ENCODE measurements at regions not wholly inside any gene's neighbourhood (a gene's known extent, or its start where the extent isn't known, plus 50 kb on each side); places are given as distances from the start of the nearest gene placed in this dataset.

GRCh38 chr5:67344870-67345269 is 148.3 kb upstream of the CD180 start:
- H3K4me3 ChIP-seq (ENCODE audit: low read length in 2 of 2), result no peak overlapping the region
- no peak overlapping the region for H2BK120ac ChIP-seq (ENCODE audit: low read depth, low read length)
- no peaks in the 10 kb centered on the region for H3K27me3 ChIP-seq (ENCODE audit: control insufficient read depth in 3 of 3, insufficient read depth in 3 of 3, low read depth in 1 of 3, low read length in 3 of 3)
- H3K9me3 ChIP-seq (replicated peaks in 1 of 2; ENCODE audit: control insufficient read depth in 2 of 2, insufficient read depth in 1 of 2, low read depth in 1 of 2, low read length in 2 of 2), result peaks cover 3 to 10% of the 10 kb centered on the region in 2 donors
- no peak overlapping the region for H3K18ac ChIP-seq (ENCODE audit: low read length)
- peaks cover 0 to 2% of the 10 kb centered on the region in 2 donors for H3K36me3 ChIP-seq (replicated peaks in 1 of 2; ENCODE audit: control insufficient read depth in 2 of 2, insufficient read depth in 2 of 2, low read length in 2 of 2)
- no peak for DNase-seq (ENCODE audit: low spot score)
- H3K4me1 ChIP-seq (ENCODE audit: control insufficient read depth in 2 of 2, insufficient read depth in 1 of 2, low read depth in 1 of 2, low read length in 2 of 2), result no peaks in the 10 kb centered on the region
- no peaks in the 10 kb centered on the region for H3K79me1 ChIP-seq (ENCODE audit: low read depth, low read length)
- no peak overlapping the region for H4K8ac ChIP-seq (ENCODE audit: low read depth, low read length)
- no peak overlapping the region for H2BK12ac ChIP-seq (ENCODE audit: low read length)
- no peak overlapping the region for H4K91ac ChIP-seq (ENCODE audit: low read depth, low read length, poor library complexity)
- H3K27ac ChIP-seq (replicated peaks; ENCODE audit: low read length), result no peak overlapping the region
- no peak overlapping the region for H3K23ac ChIP-seq (ENCODE audit: low read depth, low read length, poor library complexity)
- H2BK15ac ChIP-seq (ENCODE audit: low read length), result no peak overlapping the region
- H2AFZ ChIP-seq (ENCODE audit: low read length), result no peak overlapping the region
- H3K9ac ChIP-seq (ENCODE audit: low read depth, low read length, poor library complexity), result no peak overlapping the region
- H3K14ac ChIP-seq (ENCODE audit: low read length), result no peak overlapping the region
- WGBS, 2 donors (ENCODE audit: extremely low coverage in 2 of 2, insufficient read length in 2 of 2, insufficient replicate concordance in 1 of 2), result no CpG with 5 or more reads among the region's 2 CpGs
- H3K4ac ChIP-seq (ENCODE audit: low read length), result no peak overlapping the region
- H2AK5ac ChIP-seq (ENCODE audit: low read depth, low read length), result no peak overlapping the region
- H3K4me2 ChIP-seq (ENCODE audit: insufficient read depth, low read length, poor library complexity, severe bottlenecking), result no peak overlapping the region
- H2BK5ac ChIP-seq (ENCODE audit: low read length), result no peak overlapping the region

DNA sequence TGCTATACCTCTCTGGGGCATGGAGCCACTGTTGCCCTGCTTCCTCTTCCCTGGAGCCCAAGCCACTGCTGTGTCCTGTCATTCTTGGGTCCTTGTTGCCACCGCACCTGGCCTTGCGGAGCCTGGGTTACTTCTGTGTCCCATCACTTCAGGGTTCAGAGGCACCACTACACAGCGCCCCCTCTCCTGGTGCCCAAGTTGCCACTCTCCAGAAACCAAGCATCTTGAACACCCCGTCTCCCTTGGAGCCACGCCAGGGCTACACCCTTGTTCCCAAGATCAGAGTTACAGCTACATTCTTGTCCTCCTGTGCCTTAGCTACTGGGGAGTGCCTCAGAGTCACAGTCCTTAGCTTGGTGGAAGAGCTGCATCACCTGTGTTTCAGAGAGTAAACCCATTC is 147.2 kb upstream of the CD180 start:
- H3K9me3 ChIP-seq (replicated peaks in 1 of 2; ENCODE audit: control insufficient read depth in 2 of 2, insufficient read depth in 1 of 2, low read depth in 1 of 2, low read length in 2 of 2), result peaks cover 3 to 10% of the 10 kb centered on the region in 2 donors
- H2AFZ ChIP-seq (ENCODE audit: low read length), result no peak overlapping the region
- peak overlapping the region; percentile 90 for H3K14ac ChIP-seq (ENCODE audit: low read length)
- no peak overlapping the region for H2BK120ac ChIP-seq (ENCODE audit: low read depth, low read length)
- H3K27me3 ChIP-seq (ENCODE audit: control insufficient read depth in 3 of 3, insufficient read depth in 3 of 3, low read depth in 1 of 3, low read length in 3 of 3), result no peaks in the 10 kb centered on the region
- H4K8ac ChIP-seq (ENCODE audit: low read depth, low read length), result no peak overlapping the region
- no peak overlapping the region for H3K4ac ChIP-seq (ENCODE audit: low read length)
- no peaks in the 10 kb centered on the region for H3K4me1 ChIP-seq (ENCODE audit: control insufficient read depth in 2 of 2, insufficient read depth in 1 of 2, low read depth in 1 of 2, low read length in 2 of 2)
- no peak for DNase-seq (ENCODE audit: low spot score)
- no peak overlapping the region for H2AK5ac ChIP-seq (ENCODE audit: low read depth, low read length)
- no peak overlapping the region for H2BK5ac ChIP-seq (ENCODE audit: low read length)
- WGBS, 2 donors (ENCODE audit: extremely low coverage in 2 of 2, insufficient read length in 2 of 2, insufficient replicate concordance in 1 of 2), result no CpG with 5 or more reads among the region's 5 CpGs
- H3K79me1 ChIP-seq (ENCODE audit: low read depth, low read length), result no peaks in the 10 kb centered on the region
- H3K36me3 ChIP-seq (replicated peaks in 1 of 2; ENCODE audit: control insufficient read depth in 2 of 2, insufficient read depth in 2 of 2, low read length in 2 of 2), result peaks cover 0 to 2% of the 10 kb centered on the region in 2 donors
- H2BK12ac ChIP-seq (ENCODE audit: low read length), result no peak overlapping the region
- no peak overlapping the region for H3K4me2 ChIP-seq (ENCODE audit: insufficient read depth, low read length, poor library complexity, severe bottlenecking)
- H3K9ac ChIP-seq (ENCODE audit: low read depth, low read length, poor library complexity), result no peak overlapping the region
- H2BK15ac ChIP-seq (ENCODE audit: low read length), result no peak overlapping the region
- no peak overlapping the region for H3K23ac ChIP-seq (ENCODE audit: low read depth, low read length, poor library complexity)
- no peak overlapping the region for H3K18ac ChIP-seq (ENCODE audit: low read length)
- no peak overlapping the region for H4K91ac ChIP-seq (ENCODE audit: low read depth, low read length, poor library complexity)
- H3K27ac ChIP-seq (replicated peaks; ENCODE audit: low read length), result no peak overlapping the region
- no peak overlapping the region for H3K4me3 ChIP-seq (ENCODE audit: low read length in 2 of 2)

- Histone ChIP-seq H2AFZ (ENCODE audit: low read length) (no peak overlapping the region), H3K27me3 (ENCODE audit: control insufficient read depth in 3 of 3, insufficient read depth in 3 of 3, low read depth in 1 of 3, low read length in 3 of 3) (no peaks in the 10 kb centered on the region), H3K9ac (ENCODE audit: low read depth, low read length, poor library complexity) (no peak overlapping the region), H3K27ac (replicated peaks; ENCODE audit: low read length) (no peak overlapping the region), H3K4ac (ENCODE audit: low read length) (no peak overlapping the region), H2AK5ac (ENCODE audit: low read depth, low read length) (no peak overlapping the region), H3K23ac (ENCODE audit: low read depth, low read length, poor library complexity) (no peak overlapping the region), H2BK120ac (ENCODE audit: low read depth, low read length) (no peak overlapping the region), H4K91ac (ENCODE audit: low read depth, low read length, poor library complexity) (no peak overlapping the region), H3K4me2 (ENCODE audit: insufficient read depth, low read length, poor library complexity, severe bottlenecking) (no peak overlapping the region), H2BK15ac (ENCODE audit: low read length) (no peak overlapping the region), H3K18ac (ENCODE audit: low read length) (no peak overlapping the region), H2BK5ac (ENCODE audit: low read length) (no peak overlapping the region), H3K14ac (ENCODE audit: low read length) (no peak overlapping the region), H3K4me3 (ENCODE audit: low read length in 2 of 2) (no peak overlapping the region), H3K9me3 (replicated peaks in 1 of 2; ENCODE audit: control insufficient read depth in 2 of 2, insufficient read depth in 1 of 2, low read depth in 1 of 2, low read length in 2 of 2) (peaks cover 3 to 10% of the 10 kb centered on the region in 2 donors), H2BK12ac (ENCODE audit: low read length) (no peak overlapping the region), H4K8ac (ENCODE audit: low read depth, low read length) (no peak overlapping the region), H3K36me3 (replicated peaks in 1 of 2; ENCODE audit: control insufficient read depth in 2 of 2, insufficient read depth in 2 of 2, low read length in 2 of 2) (peaks cover 0 to 2% of the 10 kb centered on the region in 2 donors), H3K79me1 (ENCODE audit: low read depth, low read length) (no peaks in the 10 kb centered on the region), H3K4me1 (ENCODE audit: control insufficient read depth in 2 of 2, insufficient read depth in 1 of 2, low read depth in 1 of 2, low read length in 2 of 2) (peaks cover 4 to 5% of the 10 kb centered on the region in 2 donors)
- WGBS, 2 donors (ENCODE audit: extremely low coverage in 2 of 2, insufficient read length in 2 of 2, insufficient replicate concordance in 1 of 2), result no CpG with 5 or more reads among the region's 2 CpGs
- no peak for DNase-seq (ENCODE audit: low spot score)
These were observed 144.9 kb upstream of the CD180 start for GRCh38 chr5:67341478-67341877.

GRCh38 chr5:67339219-67339767 is 142.7 kb upstream of the CD180 start:
- H3K79me1 ChIP-seq (ENCODE audit: low read depth, low read length), result no peaks in the 10 kb centered on the region
- H4K8ac ChIP-seq (ENCODE audit: low read depth, low read length), result no peak overlapping the region
- no peaks in the 10 kb centered on the region for H3K27me3 ChIP-seq (ENCODE audit: control insufficient read depth in 3 of 3, insufficient read depth in 3 of 3, low read depth in 1 of 3, low read length in 3 of 3)
- H4K91ac ChIP-seq (ENCODE audit: low read depth, low read length, poor library complexity), result no peak overlapping the region
- no peak overlapping the region for H3K14ac ChIP-seq (ENCODE audit: low read length)
- H2AFZ ChIP-seq (ENCODE audit: low read length), result no peak overlapping the region
- peaks cover 4 to 5% of the 10 kb centered on the region in 2 donors for H3K4me1 ChIP-seq (ENCODE audit: control insufficient read depth in 2 of 2, insufficient read depth in 1 of 2, low read depth in 1 of 2, low read length in 2 of 2)
- no peak overlapping the region for H2BK120ac ChIP-seq (ENCODE audit: low read depth, low read length)
- H3K4ac ChIP-seq (ENCODE audit: low read length), result no peak overlapping the region
- no peak overlapping the region for H2BK12ac ChIP-seq (ENCODE audit: low read length)
- no peak for DNase-seq (ENCODE audit: low spot score)
- peaks cover under 1 to 3% of the 10 kb centered on the region in 2 donors for H3K9me3 ChIP-seq (replicated peaks in 1 of 2; ENCODE audit: control insufficient read depth in 2 of 2, insufficient read depth in 1 of 2, low read depth in 1 of 2, low read length in 2 of 2)
- H3K4me2 ChIP-seq (ENCODE audit: insufficient read depth, low read length, poor library complexity, severe bottlenecking), result no peak overlapping the region
- no CpG with 5 or more reads among the region's 1 CpG for whole genome bisulfite sequencing, 2 donors (ENCODE audit: extremely low coverage in 2 of 2, insufficient read length in 2 of 2, insufficient replicate concordance in 1 of 2)
- H3K9ac ChIP-seq (ENCODE audit: low read depth, low read length, poor library complexity), result no peak overlapping the region
- H3K27ac ChIP-seq (replicated peaks; ENCODE audit: low read length), result no peak overlapping the region
- H2BK5ac ChIP-seq (ENCODE audit: low read length), result no peak overlapping the region
- H2BK15ac ChIP-seq (ENCODE audit: low read length), result no peak overlapping the region
- H2AK5ac ChIP-seq (ENCODE audit: low read depth, low read length), result no peak overlapping the region
- H3K18ac ChIP-seq (ENCODE audit: low read length), result no peak overlapping the region
- H3K4me3 ChIP-seq (ENCODE audit: low read length in 2 of 2), result no peak overlapping the region
- H3K36me3 ChIP-seq (replicated peaks in 1 of 2; ENCODE audit: control insufficient read depth in 2 of 2, insufficient read depth in 2 of 2, low read length in 2 of 2), result peaks cover 0 to 2% of the 10 kb centered on the region in 2 donors
- H3K23ac ChIP-seq (ENCODE audit: low read depth, low read length, poor library complexity), result no peak overlapping the region
